GM18870 (cell line): ENCODE measurements at regions not wholly inside any gene's neighbourhood (a gene's known extent, or its start where the extent isn't known, plus 50 kb on each side); places are given as distances from the start of the nearest gene placed in this dataset.

Experiments
- ATAC-seq: cut with Tn5 transposase; IDR thresholded peaks from one replicate; pipeline ENCODE4 v1.9.1; 2021; ENCODE audit warnings: moderate library complexity; ENCODE audit not compliant: unreplicated experiment

- no peak for ATAC-seq
Observed at GRCh38 chr16:86037999-86038925, 139.3 kb downstream of the IRF8 start.

GRCh38 chr16:86038926-86039310 is 140.0 kb downstream of the IRF8 start:
- no peak for ATAC-seq

- ATAC-seq, result no peak
Observed at GRCh38 chr16:86039606-86040005, 140.6 kb downstream of the IRF8 start.

- ATAC-seq, result no peak
Observed at GRCh38 chr16:86040496-86040895, 141.5 kb downstream of the IRF8 start.

DNA sequence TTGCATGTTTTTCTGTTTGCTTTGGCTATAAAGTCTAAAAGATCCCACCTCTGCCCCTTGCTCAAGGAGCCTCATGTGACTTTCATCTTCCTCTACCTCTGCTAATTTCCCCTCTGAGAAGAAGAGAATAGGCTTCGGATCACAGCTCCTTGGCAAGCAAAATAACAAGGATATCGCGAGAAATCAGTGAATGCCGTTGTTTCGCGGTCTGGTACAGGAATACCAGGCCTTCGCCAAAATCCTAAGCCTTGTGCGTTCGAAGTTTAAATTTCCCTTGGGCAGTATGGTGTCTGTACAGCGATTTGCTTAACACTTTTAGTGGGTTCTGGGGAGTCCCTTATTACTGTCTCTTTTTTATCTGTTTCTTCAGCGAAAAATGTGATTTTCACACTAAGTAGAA is 142.3 kb downstream of the IRF8 start:
- ATAC-seq, result no peak

GRCh38 chr16:86041807-86042206 is 142.8 kb downstream of the IRF8 start:
- no peak for ATAC-seq

DNA sequence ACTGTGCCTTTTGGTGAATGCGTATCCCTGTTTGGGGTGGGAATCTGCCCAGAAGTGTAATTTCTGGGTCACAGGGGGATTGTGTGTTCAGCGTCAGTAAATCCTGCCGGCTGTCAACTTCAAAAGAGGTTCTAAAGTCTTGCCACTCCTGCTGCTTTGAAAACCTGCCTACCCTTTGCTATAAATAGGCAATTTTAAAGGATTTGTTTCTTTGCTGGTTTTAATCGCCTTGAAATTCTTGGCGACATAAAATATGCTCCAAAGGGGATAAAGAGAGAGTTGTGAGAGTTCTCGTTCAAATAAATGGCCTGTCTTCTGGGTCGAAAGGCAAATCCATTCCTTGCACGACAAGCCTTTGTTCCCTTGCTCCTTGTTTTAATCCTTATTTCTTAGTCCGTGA is 143.4 kb downstream of the IRF8 start:
- ATAC-seq, result no peak

GRCh38 chr16:86042996-86043725 is 144.2 kb downstream of the IRF8 start:
- no peak for ATAC-seq

DNA sequence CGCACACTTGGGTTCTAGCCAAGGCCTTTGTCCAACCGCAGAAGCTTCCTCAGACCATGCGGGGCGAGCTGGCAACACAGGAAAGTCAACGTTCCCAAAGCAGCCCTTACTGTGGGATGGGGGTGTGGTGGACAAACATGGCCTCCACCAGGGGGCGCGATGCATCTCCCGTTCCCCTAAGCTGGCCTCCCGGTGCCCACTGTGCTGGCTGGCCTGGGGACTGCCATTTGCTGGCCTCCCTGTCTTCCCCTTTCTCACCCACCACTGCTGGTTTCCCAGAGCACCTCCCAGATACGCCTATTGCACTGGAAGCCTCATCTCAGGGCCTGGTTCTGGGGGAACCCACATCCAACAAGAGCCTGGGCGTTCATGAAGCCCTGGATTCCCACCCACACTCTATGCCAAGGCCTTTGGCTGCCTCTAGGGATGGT is 145.3 kb downstream of the IRF8 start:
- no peak for ATAC-seq

GRCh38 chr16:86044881-86045590 is 146.1 kb downstream of the IRF8 start:
- ATAC-seq, result no peak

DNA sequence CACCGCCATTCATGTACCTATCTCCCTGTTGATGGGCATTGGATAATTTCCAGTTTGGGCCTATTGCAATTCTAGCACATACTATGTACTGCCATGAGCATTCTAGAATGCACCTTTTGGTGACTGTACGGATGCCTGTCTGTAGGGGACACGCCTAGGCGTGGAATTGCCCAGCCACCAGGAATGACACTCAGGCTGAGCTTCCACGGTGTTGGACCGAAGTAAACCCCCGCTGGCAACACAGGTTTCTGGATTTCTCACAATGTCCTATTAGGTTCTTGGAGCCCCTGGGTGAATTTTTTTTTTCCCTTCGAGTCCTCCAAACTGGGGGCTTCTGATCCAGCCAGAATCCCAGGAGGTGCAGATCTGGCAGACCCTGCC is 146.6 kb downstream of the IRF8 start:
- ATAC-seq, result no peak

- no peak for ATAC-seq
Observed at GRCh38 chr16:86046026-86046425, 147.1 kb downstream of the IRF8 start.

- no peak for ATAC-seq
Observed at GRCh38 chr16:86046667-86047270, 147.8 kb downstream of the IRF8 start.

GRCh38 chr16:86048221-86048620 is 149.3 kb downstream of the IRF8 start:
- ATAC-seq, result no peak

DNA sequence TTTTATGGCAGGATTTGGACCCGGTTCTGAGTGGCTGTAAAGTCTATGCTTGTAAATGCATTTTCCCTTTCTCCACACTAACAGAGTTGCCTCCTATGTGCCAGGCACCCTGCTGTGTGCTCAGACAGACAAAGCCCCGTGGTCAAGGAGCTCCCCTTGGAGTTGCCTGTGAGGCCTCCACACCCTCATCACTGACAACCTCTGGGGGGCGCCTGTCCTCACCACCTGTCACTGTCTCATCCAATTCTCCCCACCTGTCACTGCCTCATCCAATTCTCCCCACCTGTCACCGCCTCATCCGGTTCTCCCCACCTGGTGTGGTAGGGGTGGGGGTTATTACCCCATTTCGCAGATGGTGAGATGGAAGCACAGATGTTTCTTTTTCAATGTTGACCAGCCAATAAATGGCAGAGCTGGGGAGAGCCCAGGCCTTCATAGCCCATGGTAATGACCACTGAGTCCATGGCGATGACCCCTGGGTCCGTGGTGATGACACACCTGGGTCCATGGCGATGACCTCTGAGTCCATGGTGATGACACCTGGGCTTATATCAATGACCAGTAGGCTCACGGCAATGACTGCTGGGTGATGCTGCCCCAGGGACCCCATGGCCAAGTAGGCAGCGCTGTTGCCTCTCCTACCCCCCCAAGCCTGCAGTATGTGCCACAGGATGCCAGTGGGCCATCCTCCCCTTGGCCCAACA is 150.1 kb downstream of the IRF8 start:
- no peak for ATAC-seq

DNA sequence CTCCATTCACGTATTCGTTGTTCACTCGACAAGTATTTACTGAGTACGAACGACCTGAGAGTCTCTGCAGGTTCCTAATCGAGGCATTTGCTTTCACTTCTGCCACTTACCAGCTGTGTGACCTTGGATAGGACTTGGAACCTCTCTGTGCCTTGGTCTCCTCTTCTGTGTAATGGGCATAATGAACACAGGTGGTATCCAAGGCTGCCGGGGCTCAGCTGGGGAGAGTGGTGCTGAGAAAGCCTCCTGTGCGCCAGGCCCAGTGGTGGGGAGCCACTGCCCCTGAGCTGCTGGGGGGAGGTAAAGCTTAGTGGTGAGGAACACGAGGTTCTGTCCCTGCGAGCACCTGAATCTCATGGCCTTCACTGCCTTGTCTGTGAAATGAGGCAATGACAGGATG is 150.7 kb downstream of the IRF8 start:
- no peak for ATAC-seq

- ATAC-seq, result no peak
Observed at GRCh38 chr16:86050111-86050510, 151.1 kb downstream of the IRF8 start.

GRCh38 chr16:86050591-86051367 is 151.8 kb downstream of the IRF8 start:
- ATAC-seq, result no peak

GRCh38 chr16:86051368-86052114 is 152.6 kb downstream of the IRF8 start:
- ATAC-seq, result no peak
